ENCODE measurements at regions not wholly inside any gene's neighbourhood (a gene's known extent, or its start where the extent isn't known, plus 50 kb on each side); places are given as distances from the start of the nearest gene placed in this dataset.

DNA sequence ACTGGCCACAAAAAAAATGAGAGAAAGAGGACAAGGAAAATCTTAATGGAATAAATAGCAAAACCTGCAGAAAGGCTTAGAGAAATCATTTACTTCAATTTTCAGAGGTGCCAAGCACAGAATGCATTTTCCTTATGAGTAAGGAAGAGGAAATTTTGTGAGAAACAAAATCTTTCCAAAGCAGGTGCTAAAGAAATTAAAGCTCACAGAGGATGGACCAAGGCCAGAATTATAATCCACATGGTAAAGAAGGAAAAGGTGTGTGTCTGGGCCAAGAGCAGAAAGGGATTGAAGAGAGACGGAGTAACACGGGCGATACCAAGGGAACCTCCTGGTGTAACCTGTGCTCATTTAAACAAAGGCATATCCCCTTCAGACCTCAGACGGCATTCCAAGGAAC lies 340.0 kb upstream of the NFIA start:
- no peak overlapping the region for H3K4me3 ChIP-seq (ENCODE audit: low read depth, low read length)
- in situ Hi-C loops (cut with HindIII; ENCODE audit: low sequenced_read_pairs), result no loop called here
- no peak for DNase-seq (ENCODE audit: low read depth)
- TF ChIP-seq, protein P1, sequence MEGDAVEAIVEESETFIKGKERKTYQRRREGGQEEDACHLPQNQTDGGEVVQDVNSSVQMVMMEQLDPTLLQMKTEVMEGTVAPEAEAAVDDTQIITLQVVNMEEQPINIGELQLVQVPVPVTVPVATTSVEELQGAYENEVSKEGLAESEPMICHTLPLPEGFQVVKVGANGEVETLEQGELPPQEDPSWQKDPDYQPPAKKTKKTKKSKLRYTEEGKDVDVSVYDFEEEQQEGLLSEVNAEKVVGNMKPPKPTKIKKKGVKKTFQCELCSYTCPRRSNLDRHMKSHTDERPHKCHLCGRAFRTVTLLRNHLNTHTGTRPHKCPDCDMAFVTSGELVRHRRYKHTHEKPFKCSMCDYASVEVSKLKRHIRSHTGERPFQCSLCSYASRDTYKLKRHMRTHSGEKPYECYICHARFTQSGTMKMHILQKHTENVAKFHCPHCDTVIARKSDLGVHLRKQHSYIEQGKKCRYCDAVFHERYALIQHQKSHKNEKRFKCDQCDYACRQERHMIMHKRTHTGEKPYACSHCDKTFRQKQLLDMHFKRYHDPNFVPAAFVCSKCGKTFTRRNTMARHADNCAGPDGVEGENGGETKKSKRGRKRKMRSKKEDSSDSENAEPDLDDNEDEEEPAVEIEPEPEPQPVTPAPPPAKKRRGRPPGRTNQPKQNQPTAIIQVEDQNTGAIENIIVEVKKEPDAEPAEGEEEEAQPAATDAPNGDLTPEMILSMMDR (IDR thresholded peaks at IDR 0.05; ENCODE audit: low read depth, low read length, missing control alignments), result no peak

DNA sequence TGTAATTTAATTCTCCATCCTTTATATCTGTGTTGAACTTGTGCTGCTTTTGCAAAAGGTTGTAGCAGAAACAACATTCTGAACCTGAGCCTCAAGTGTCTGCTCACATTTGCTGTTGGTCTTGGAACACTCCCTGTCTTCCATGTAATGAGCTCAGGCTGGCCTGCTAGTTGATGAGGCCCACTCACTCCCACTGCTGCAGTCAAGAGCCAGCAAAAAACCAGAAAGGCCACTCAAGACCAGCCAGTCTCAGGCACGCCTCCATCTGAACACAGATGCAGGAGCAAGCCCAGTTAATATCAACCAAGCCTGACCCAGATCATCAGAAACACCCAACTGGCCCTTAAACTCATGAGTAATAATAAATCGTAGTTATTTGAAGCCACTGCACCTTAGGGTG lies 342.2 kb upstream of the NFIA start:
- H3K4me3 ChIP-seq (ENCODE audit: low read depth, low read length), result no peak overlapping the region
- no peak for DNase-seq (ENCODE audit: low read depth)
- in situ Hi-C loops (cut with HindIII; ENCODE audit: low sequenced_read_pairs), result no loop called here
- TF ChIP-seq, protein P1 (IDR thresholded peaks at IDR 0.05; ENCODE audit: low read depth, low read length, missing control alignments), result no peak

DNA sequence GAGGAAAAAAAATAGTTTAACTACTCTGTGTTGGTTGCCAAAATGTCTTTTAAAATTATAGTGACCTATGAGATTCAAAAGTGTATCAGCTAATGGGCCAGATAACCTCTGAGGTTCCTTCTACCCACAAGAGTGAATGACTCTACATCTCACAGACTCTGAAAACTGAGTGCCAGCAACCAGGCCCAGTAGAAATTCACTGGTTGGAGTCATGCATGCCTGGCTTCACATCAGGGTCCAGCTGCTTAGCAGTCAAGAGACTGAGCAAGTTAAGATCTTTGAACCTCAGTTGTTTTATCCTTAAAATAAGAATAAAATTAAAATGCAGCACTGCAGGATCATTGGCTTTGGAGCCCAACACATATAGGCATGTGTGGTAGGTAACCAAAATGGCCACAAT lies 342.6 kb upstream of the NFIA start:
- TF ChIP-seq, protein P1 (IDR thresholded peaks at IDR 0.05; ENCODE audit: low read depth, low read length, missing control alignments), result no peak
- DNase-seq (ENCODE audit: low read depth), result no peak
- H3K4me3 ChIP-seq (ENCODE audit: low read depth, low read length), result no peak overlapping the region
- in situ Hi-C loops (cut with HindIII; ENCODE audit: low sequenced_read_pairs), result no loop called here

DNA sequence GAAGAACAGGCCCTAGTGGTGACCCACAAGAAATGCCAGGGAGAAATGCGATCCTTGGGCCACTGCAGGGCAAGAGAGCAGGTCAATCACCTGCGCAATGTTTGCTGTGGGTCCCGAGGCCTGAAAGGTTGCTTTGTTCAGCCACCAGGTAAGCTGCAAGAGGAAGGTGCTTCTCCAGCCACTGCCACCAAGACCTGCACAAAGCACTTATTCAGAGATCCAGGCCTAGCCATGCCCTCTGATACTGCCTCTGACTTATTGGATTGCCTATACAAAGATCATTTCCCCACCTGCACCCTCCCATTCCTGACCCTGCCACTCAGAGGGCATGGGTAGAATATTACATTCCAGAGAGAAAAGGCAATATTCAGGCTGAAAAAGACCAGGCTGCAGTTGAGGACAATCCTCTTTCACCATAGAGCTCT lies 349.4 kb upstream of the NFIA start:
- H3K4me3 ChIP-seq (ENCODE audit: low read depth, low read length), result no peak overlapping the region
- in situ Hi-C loops (cut with HindIII; ENCODE audit: low sequenced_read_pairs), result no loop called here
- DNase-seq (ENCODE audit: low read depth), result no peak
- TF ChIP-seq, protein P1 (IDR thresholded peaks at IDR 0.05; ENCODE audit: low read depth, low read length, missing control alignments), result no peak

DNA sequence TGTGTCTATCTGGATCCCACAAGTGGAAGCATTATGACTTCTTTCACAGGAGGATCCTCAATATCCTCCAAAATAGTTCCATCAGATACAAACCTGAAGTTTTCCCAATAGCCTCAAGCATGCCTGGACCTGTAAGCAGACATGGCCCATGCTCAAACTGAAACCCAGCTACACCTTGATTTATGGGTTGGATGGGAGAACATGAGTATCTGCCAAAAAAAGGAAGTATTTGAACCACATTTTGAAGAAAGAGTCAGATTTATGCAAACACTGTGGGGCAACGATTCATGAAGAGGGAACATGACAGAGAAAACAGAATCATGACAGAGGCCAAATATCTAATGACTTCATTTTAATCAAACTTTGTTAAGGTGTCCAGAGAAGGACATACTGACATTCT lies 351.0 kb upstream of the NFIA start:
- H3K4me3 ChIP-seq (ENCODE audit: low read depth, low read length), result no peak overlapping the region
- TF ChIP-seq, protein P1 (IDR thresholded peaks at IDR 0.05; ENCODE audit: low read depth, low read length, missing control alignments), result no peak
- in situ Hi-C loops (cut with HindIII; ENCODE audit: low sequenced_read_pairs), result no loop called here
- no peak for DNase-seq (ENCODE audit: low read depth)

DNA sequence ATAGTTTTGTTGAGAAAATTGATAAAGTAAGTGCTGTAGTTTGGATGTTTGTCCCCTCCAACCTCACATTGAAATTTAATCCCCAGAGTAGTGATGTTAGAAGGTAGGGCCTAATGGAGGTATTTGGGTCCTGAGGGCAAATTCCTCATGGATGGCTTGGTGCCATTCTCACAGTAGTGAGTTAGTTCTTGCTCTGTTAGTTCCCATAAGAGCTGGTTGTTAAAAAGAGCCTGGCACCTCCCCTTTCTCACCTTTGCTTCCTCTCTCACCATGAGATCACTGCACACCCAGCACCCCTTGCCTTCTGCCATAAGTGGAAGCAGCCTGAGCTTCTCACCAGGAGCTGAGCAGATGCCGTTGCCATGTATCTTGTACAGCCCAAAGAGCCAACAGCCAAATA lies 354.8 kb upstream of the NFIA start:
- in situ Hi-C loops (cut with HindIII; ENCODE audit: low sequenced_read_pairs), result no loop called here
- no peak overlapping the region for H3K4me3 ChIP-seq (ENCODE audit: low read depth, low read length)
- TF ChIP-seq, protein P1 (IDR thresholded peaks at IDR 0.05; ENCODE audit: low read depth, low read length, missing control alignments), result no peak
- no peak for DNase-seq (ENCODE audit: low read depth)

DNA sequence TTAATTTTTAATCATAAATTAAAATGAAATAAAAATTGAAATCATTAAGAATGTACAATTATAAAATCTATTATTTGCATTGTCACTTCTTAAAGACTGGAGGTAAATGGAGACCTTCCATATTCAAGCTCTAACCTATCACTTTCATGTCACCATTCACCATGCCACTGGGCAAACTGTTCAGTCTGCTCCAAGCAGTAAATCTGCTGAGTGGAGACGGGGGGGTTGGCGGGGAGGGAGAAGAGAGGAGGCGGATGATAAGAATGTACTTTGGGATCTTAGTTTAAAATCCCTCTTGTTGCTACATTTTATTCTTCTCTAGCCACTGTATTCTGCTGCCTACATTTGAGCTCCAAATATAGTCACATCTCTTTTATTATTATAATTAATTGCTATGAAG lies 365.9 kb upstream of the NFIA start:
- no peak for DNase-seq (ENCODE audit: low read depth)
- TF ChIP-seq, protein P1 (IDR thresholded peaks at IDR 0.05; ENCODE audit: low read depth, low read length, missing control alignments), result no peak
- H3K4me3 ChIP-seq (ENCODE audit: low read depth, low read length), result no peak overlapping the region
- in situ Hi-C loops (cut with HindIII; ENCODE audit: low sequenced_read_pairs), result no loop called here
